ENCODE measurements at regions not wholly inside any gene's neighbourhood (a gene's known extent, or its start where the extent isn't known, plus 50 kb on each side); places are given as distances from the start of the nearest gene placed in this dataset.

DNA sequence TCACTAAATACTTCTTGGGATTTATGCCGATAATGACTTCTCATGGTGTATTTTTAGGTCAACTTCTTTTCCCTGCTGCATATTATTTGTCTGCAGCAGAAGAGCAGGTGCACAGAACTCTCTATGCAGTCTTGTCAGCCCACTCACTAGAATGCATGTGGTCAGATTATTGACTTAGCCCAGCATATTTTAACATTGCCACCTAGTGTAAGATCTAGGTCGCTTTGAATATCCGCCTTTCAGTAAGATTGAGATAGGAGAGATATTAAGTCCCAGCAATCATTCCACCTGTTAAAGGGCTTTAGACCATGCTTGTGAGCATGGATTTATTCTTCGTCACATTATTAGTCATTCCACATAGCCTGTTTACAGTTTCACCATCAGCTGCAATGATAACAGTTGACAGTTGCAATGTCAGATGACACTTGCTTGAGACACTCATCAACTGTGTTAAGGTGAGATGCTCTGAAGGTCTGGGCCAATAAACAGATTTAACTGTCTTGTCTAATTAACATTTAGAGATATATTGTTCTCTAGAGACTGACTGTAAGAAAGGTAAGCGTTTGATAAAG is 491.7 kb downstream of the ARL4A start:
- Histone ChIP-seq H3K9ac (ENCODE audit: low read depth in 1 of 2, low read length in 2 of 2) (no peak overlapping the region), H3K36me3 (ENCODE audit: control insufficient read depth in 1 of 2, insufficient read depth in 2 of 2, low read length in 2 of 2) (no peaks in the 10 kb centered on the region), H3K4me3 (ENCODE audit: low read depth in 1 of 2, low read length in 2 of 2) (no peak overlapping the region), H3K27me3 (ENCODE audit: control insufficient read depth in 1 of 2, insufficient read depth in 2 of 2, low read length in 2 of 2) (no peaks in the 10 kb centered on the region), H3K4me1 (ENCODE audit: control insufficient read depth in 1 of 2, insufficient read depth in 2 of 2, low read length in 2 of 2) (peaks cover 4 to 6% of the 10 kb centered on the region in 2 donors), H3K9me3 (ENCODE audit: control insufficient read depth in 1 of 2, low read length in 2 of 2) (no peaks in the 10 kb centered on the region), H3K27ac (ENCODE audit: low read depth, low read length) (no peak overlapping the region)

DNA sequence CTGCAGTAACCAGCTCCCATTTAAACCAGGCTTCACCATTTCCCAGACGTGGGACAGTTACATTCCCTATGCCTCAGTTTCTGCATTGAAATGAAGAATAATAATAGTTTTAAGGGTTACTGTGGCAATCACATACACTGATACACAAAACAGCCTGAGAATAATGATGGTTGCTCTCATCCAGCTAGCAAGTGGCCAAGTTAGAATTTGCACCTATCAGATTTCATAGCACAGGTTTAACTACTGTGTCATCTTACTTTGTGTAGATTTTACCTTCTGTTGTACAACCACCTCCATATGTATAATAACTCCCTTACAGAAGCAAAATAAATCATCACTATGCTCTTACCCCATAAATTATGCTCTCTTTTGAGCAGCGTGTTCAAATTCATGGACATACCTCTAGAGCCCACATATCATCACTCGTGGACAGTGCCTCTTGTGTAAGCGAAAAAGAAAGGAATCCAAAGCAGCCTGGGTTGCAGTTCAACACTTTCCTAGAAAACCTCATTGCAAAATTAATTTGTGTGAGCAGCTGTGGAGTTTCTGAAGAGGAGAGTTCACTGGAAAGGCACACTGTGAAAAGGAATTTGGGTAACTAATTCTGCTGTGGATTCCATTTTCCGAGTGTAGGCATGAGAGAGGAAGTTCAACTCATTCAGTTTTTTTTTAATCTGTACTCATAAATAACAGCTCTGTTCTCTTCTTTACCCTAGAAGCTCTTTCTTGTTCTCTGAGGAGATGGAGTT is 492.5 kb downstream of the ARL4A start:
- Histone ChIP-seq H3K9me3 (ENCODE audit: control insufficient read depth in 1 of 2, low read length in 2 of 2) (no peaks in the 10 kb centered on the region), H3K27me3 (ENCODE audit: control insufficient read depth in 1 of 2, insufficient read depth in 2 of 2, low read length in 2 of 2) (no peaks in the 10 kb centered on the region), H3K4me3 (ENCODE audit: low read depth in 1 of 2, low read length in 2 of 2) (no peak overlapping the region), H3K4me1 (ENCODE audit: control insufficient read depth in 1 of 2, insufficient read depth in 2 of 2, low read length in 2 of 2) (peaks cover 0 to under 1% of the 10 kb centered on the region in 2 donors), H3K9ac (ENCODE audit: low read depth in 1 of 2, low read length in 2 of 2) (no peak overlapping the region), H3K36me3 (ENCODE audit: control insufficient read depth in 1 of 2, insufficient read depth in 2 of 2, low read length in 2 of 2) (no peaks in the 10 kb centered on the region), H3K27ac (ENCODE audit: low read depth, low read length) (no peak overlapping the region)

DNA sequence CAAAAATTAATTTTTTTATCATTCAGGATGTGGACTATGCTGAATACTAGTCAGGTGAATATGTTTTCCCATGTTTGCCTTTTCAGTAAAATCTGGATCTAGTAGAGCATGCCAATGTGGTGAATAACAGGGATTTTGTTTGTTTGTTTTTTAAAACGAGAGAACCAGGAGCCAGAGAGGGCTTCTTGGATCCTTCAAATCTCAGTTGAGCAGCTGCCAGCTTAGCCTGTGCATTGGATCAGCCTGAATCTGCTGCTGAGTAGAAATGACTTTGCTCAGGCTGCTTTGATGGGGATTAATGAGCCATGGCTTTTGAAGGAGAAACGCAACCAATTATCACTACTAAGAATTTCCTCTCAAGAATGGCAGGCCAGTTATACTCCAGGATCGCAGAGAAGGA is 493.8 kb downstream of the ARL4A start:
- Histone ChIP-seq H3K36me3 (ENCODE audit: control insufficient read depth in 1 of 2, insufficient read depth in 2 of 2, low read length in 2 of 2) (no peaks in the 10 kb centered on the region), H3K9ac (ENCODE audit: low read depth in 1 of 2, low read length in 2 of 2) (no peak overlapping the region), H3K27ac (ENCODE audit: low read depth, low read length) (no peak overlapping the region), H3K4me3 (ENCODE audit: low read depth in 1 of 2, low read length in 2 of 2) (no peak overlapping the region), H3K27me3 (ENCODE audit: control insufficient read depth in 1 of 2, insufficient read depth in 2 of 2, low read length in 2 of 2) (no peaks in the 10 kb centered on the region), H3K4me1 (ENCODE audit: control insufficient read depth in 1 of 2, insufficient read depth in 2 of 2, low read length in 2 of 2) (no peaks in the 10 kb centered on the region), H3K9me3 (ENCODE audit: control insufficient read depth in 1 of 2, low read length in 2 of 2) (no peaks in the 10 kb centered on the region)

DNA sequence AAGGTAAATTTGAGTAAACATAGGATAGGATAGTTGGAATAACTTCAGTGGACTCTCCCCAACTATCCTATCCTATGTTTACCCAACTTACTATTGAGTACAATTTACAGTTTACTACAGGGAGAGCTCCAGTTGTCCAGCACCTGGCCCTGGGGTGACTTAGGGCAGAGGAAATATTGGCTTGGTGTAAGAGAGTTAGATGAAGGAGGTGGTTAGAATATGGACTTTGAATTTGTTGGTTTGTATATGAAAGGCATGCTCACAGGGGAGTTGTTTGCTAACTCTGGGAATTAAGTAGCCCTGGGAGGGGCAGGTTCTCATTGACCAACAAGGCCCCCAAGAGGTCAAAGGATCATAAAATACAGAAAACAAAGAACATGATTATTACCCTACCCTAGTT is 497.7 kb downstream of the ARL4A start:
- Histone ChIP-seq H3K36me3 (ENCODE audit: control insufficient read depth in 1 of 2, insufficient read depth in 2 of 2, low read length in 2 of 2) (no peaks in the 10 kb centered on the region), H3K9me3 (ENCODE audit: control insufficient read depth in 1 of 2, low read length in 2 of 2) (no peaks in the 10 kb centered on the region), H3K4me1 (ENCODE audit: control insufficient read depth in 1 of 2, insufficient read depth in 2 of 2, low read length in 2 of 2) (no peaks in the 10 kb centered on the region), H3K9ac (ENCODE audit: low read depth in 1 of 2, low read length in 2 of 2) (no peak overlapping the region), H3K27me3 (ENCODE audit: control insufficient read depth in 1 of 2, insufficient read depth in 2 of 2, low read length in 2 of 2) (no peaks in the 10 kb centered on the region), H3K4me3 (ENCODE audit: low read depth in 1 of 2, low read length in 2 of 2) (no peak overlapping the region), H3K27ac (ENCODE audit: low read depth, low read length) (no peak overlapping the region)

DNA sequence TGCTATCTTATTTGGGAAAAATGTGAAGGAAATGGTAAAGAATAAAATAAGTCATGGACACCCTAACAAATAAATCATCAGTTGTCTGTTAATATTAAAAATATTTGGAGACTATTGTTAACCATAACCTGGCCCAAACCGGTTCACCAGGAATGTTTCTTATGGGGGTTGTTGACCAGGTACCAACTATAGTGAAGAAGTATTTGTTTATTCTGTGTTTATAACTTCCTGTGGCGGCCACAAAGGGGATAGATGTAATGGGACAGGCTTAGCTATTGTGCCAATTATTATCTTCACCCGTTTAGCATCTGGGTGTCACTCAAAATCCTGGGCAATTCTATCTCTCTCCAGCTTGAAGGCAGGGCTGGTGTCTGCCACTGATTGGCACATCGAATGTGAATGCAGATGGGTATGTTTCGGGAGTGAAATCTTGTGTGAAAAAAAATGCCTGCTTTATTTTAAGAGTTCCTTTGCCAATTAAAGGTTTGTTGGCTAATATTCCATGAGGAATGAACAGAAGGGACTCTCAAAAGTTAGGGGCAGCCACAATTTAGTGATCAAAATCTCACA is 500.9 kb downstream of the ARL4A start:
- Histone ChIP-seq H3K9ac (ENCODE audit: low read depth in 1 of 2, low read length in 2 of 2) (no peak overlapping the region), H3K4me1 (ENCODE audit: control insufficient read depth in 1 of 2, insufficient read depth in 2 of 2, low read length in 2 of 2) (no peaks in the 10 kb centered on the region)

DNA sequence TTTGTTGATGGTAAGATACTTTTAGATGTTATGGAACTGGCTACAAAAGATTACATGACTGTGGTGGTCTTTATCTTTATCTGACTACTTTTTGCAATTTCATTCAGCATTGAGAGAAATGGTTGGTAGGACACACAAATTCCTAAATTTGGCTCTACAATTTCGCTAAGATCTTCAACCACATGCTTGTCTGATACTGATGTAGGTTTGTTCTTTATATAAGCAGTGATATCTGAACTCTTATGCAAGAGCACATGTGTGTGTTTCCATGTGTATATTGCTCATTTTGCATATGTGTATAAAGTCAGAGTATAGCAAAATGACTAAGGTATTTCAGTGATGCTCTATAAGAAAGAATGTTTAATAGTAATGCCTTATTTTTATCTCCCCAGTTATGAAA is 501.5 kb downstream of the ARL4A start:
- no peaks in the 10 kb centered on the region for H3K27me3 ChIP-seq (ENCODE audit: control insufficient read depth in 1 of 2, insufficient read depth in 2 of 2, low read length in 2 of 2)
- no peak overlapping the region for H3K27ac ChIP-seq (ENCODE audit: low read depth, low read length)
- no peak overlapping the region for H3K4me3 ChIP-seq (ENCODE audit: low read depth in 1 of 2, low read length in 2 of 2)
- H3K36me3 ChIP-seq (ENCODE audit: control insufficient read depth in 1 of 2, insufficient read depth in 2 of 2, low read length in 2 of 2): no peaks in the 10 kb centered on the region
- no peaks in the 10 kb centered on the region for H3K4me1 ChIP-seq (ENCODE audit: control insufficient read depth in 1 of 2, insufficient read depth in 2 of 2, low read length in 2 of 2)
- H3K9ac ChIP-seq (ENCODE audit: low read depth in 1 of 2, low read length in 2 of 2): no peak overlapping the region
- H3K9me3 ChIP-seq (ENCODE audit: control insufficient read depth in 1 of 2, low read length in 2 of 2): no peaks in the 10 kb centered on the region

More for the DNA sequence above, 500.9 kb downstream of the ARL4A start:
- Histone ChIP-seq H3K36me3 (ENCODE audit: control insufficient read depth in 1 of 2, insufficient read depth in 2 of 2, low read length in 2 of 2) (no peaks in the 10 kb centered on the region), H3K27ac (ENCODE audit: low read depth, low read length) (no peak overlapping the region), H3K4me3 (ENCODE audit: low read depth in 1 of 2, low read length in 2 of 2) (no peak overlapping the region), H3K9me3 (ENCODE audit: control insufficient read depth in 1 of 2, low read length in 2 of 2) (no peaks in the 10 kb centered on the region), H3K27me3 (ENCODE audit: control insufficient read depth in 1 of 2, insufficient read depth in 2 of 2, low read length in 2 of 2) (no peaks in the 10 kb centered on the region)

DNA sequence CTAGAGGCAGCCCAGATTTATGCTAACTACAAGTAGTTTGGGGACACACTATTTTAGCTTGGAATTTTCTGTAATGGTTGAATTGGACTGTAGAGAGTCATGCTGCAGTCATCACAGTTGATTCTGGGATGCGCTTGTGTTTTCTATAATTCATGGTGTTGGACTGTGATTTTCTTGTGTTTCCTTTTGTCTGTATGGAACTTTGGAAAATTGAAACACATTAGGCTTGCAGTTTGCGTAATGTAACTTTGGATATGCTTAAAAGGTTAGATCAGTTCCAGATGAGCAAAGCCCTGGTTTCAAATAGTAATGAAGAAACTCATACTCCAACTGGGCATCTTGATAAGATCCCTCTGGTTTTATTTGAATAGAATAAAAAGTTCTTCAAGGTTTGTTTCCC is 502.2 kb downstream of the ARL4A start:
- no peak overlapping the region for H3K27ac ChIP-seq (ENCODE audit: low read depth, low read length)
- no peak overlapping the region for H3K4me3 ChIP-seq (ENCODE audit: low read depth in 1 of 2, low read length in 2 of 2)
- H3K4me1 ChIP-seq (ENCODE audit: control insufficient read depth in 1 of 2, insufficient read depth in 2 of 2, low read length in 2 of 2): no peaks in the 10 kb centered on the region
- H3K9me3 ChIP-seq (ENCODE audit: control insufficient read depth in 1 of 2, low read length in 2 of 2): no peaks in the 10 kb centered on the region
- H3K27me3 ChIP-seq (ENCODE audit: control insufficient read depth in 1 of 2, insufficient read depth in 2 of 2, low read length in 2 of 2): no peaks in the 10 kb centered on the region
- H3K9ac ChIP-seq (ENCODE audit: low read depth in 1 of 2, low read length in 2 of 2): no peak overlapping the region
- no peaks in the 10 kb centered on the region for H3K36me3 ChIP-seq (ENCODE audit: control insufficient read depth in 1 of 2, insufficient read depth in 2 of 2, low read length in 2 of 2)

DNA sequence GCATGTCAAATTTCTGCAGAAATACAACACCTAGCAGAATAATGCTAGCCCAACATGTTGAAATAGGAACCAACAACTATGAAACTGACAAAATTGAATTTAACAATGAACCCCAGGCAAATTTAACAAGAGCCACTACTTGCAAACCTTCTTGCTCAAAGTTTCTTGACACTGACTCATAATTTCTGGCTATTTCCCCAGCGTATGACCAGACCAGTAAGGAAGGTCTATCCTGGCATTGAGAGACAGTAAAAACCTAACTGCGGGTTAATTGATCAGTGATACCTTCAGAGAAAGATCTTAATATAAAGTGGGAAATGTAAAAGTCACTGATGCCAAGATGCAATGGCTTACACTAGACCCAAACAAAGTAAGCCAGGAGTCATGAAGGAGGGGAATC is 510.1 kb downstream of the ARL4A start:
- Histone ChIP-seq H3K4me1 (ENCODE audit: control insufficient read depth in 1 of 2, insufficient read depth in 2 of 2, low read length in 2 of 2) (no peaks in the 10 kb centered on the region), H3K4me3 (ENCODE audit: low read depth in 1 of 2, low read length in 2 of 2) (no peak overlapping the region), H3K9me3 (ENCODE audit: control insufficient read depth in 1 of 2, low read length in 2 of 2) (no peaks in the 10 kb centered on the region), H3K36me3 (ENCODE audit: control insufficient read depth in 1 of 2, insufficient read depth in 2 of 2, low read length in 2 of 2) (no peaks in the 10 kb centered on the region), H3K27me3 (ENCODE audit: control insufficient read depth in 1 of 2, insufficient read depth in 2 of 2, low read length in 2 of 2) (no peaks in the 10 kb centered on the region), H3K27ac (ENCODE audit: low read depth, low read length) (no peak overlapping the region), H3K9ac (ENCODE audit: low read depth in 1 of 2, low read length in 2 of 2) (no peak overlapping the region)

DNA sequence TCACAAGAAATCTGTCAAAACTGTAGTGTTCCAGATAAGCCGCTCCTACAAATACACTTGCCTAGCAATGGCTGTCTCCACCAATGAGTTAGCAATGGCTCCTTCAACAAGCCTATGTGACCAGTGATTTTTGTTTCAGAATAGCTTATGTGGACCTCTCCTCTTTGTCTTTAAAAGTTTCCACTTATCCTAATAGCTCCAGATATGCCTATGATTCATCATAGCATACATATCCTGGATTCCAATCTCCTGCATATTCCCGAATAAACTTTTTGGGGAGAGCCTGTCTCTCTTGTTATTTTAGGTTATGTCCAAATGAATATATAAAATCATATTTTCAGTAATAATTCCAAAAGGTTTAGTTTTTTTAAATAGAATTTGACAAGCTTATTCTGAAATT is 510.6 kb downstream of the ARL4A start:
- Histone ChIP-seq H3K9ac (ENCODE audit: low read depth in 1 of 2, low read length in 2 of 2) (no peak overlapping the region), H3K4me3 (ENCODE audit: low read depth in 1 of 2, low read length in 2 of 2) (no peak overlapping the region), H3K27ac (ENCODE audit: low read depth, low read length) (no peak overlapping the region), H3K36me3 (ENCODE audit: control insufficient read depth in 1 of 2, insufficient read depth in 2 of 2, low read length in 2 of 2) (no peaks in the 10 kb centered on the region), H3K4me1 (ENCODE audit: control insufficient read depth in 1 of 2, insufficient read depth in 2 of 2, low read length in 2 of 2) (no peaks in the 10 kb centered on the region), H3K9me3 (ENCODE audit: control insufficient read depth in 1 of 2, low read length in 2 of 2) (no peaks in the 10 kb centered on the region), H3K27me3 (ENCODE audit: control insufficient read depth in 1 of 2, insufficient read depth in 2 of 2, low read length in 2 of 2) (no peaks in the 10 kb centered on the region)

DNA sequence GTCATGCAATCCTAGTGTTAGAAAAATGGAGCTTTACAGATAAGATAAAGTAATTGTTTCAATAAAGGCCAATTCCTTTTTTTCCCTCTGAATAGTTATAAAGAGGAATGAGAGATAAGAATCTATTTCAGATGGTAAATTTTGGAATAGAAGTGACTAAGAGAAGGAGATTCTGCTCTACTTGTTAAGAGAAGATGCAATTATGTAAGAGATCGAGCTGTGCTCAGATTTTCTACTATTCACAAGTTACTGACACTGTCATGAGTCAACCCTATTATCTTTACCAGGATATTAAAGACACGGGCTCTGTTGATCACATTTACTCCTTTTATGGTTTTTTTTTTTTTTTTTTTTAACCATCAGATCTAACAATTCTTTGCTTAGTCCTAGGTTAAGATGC is 511.3 kb downstream of the ARL4A start:
- Histone ChIP-seq H3K9me3 (ENCODE audit: control insufficient read depth in 1 of 2, low read length in 2 of 2) (no peaks in the 10 kb centered on the region), H3K9ac (ENCODE audit: low read depth in 1 of 2, low read length in 2 of 2) (no peak overlapping the region), H3K4me3 (ENCODE audit: low read depth in 1 of 2, low read length in 2 of 2) (no peak overlapping the region), H3K27ac (ENCODE audit: low read depth, low read length) (no peak overlapping the region), H3K36me3 (ENCODE audit: control insufficient read depth in 1 of 2, insufficient read depth in 2 of 2, low read length in 2 of 2) (no peaks in the 10 kb centered on the region), H3K27me3 (ENCODE audit: control insufficient read depth in 1 of 2, insufficient read depth in 2 of 2, low read length in 2 of 2) (no peaks in the 10 kb centered on the region), H3K4me1 (ENCODE audit: control insufficient read depth in 1 of 2, insufficient read depth in 2 of 2, low read length in 2 of 2) (no peaks in the 10 kb centered on the region)

All from duodenal mucosa (tissue), 2 donors.